Ishikawa (cell line): ENCODE measurements at regions not wholly inside any gene's neighbourhood (a gene's known extent, or its start where the extent isn't known, plus 50 kb on each side); places are given as distances from the start of the nearest gene placed in this dataset.

Experiments
- CEBPB ChIP-seq: IDR thresholded peaks from 2 replicates; pipeline ENCODE4 v1.6.1; 2012
- CREB1 ChIP-seq: IDR thresholded peaks from 2 replicates; pipeline ENCODE4 v1.6.1; 2012; ENCODE audit warnings: low read depth
- EGR1 ChIP-seq: IDR thresholded peaks from 2 replicates; pipeline ENCODE4 v1.6.1; 2012
- EP300 ChIP-seq: IDR thresholded peaks from 2 replicates; pipeline ENCODE4 v1.6.1; 2012; ENCODE audit warnings: borderline replicate concordance
- FOXM1 ChIP-seq: IDR thresholded peaks from 2 replicates; pipeline ENCODE4 v1.6.1; 2012; ENCODE audit warnings: low read depth, borderline replicate concordance
- MAX ChIP-seq: IDR thresholded peaks from 2 replicates; pipeline ENCODE4 v1.6.1; 2012
- NFIC ChIP-seq: IDR thresholded peaks from 2 replicates; pipeline ENCODE4 v1.6.1; 2012
- RAD21 ChIP-seq: IDR thresholded peaks from 2 replicates; pipeline ENCODE4 v1.6.1; 2012; ENCODE audit warnings: low read depth
- REST ChIP-seq: IDR thresholded peaks from 2 replicates; pipeline ENCODE4 v1.6.1; 2012; ENCODE audit warnings: low read depth, mild to moderate bottlenecking
- TAF1 ChIP-seq: IDR thresholded peaks from 2 replicates; pipeline ENCODE4 v1.6.1; 2012; ENCODE audit warnings: low read depth, mild to moderate bottlenecking
- TCF12 ChIP-seq: IDR thresholded peaks from 2 replicates; pipeline ENCODE4 v1.6.1; 2012; ENCODE audit warnings: low read depth
- TEAD4 ChIP-seq: IDR thresholded peaks from 2 replicates; pipeline ENCODE4 v1.6.1; 2012
- YY1 ChIP-seq: IDR thresholded peaks from 2 replicates; pipeline ENCODE4 v1.6.1; 2012; ENCODE audit warnings: low read depth
- ZBTB7A ChIP-seq: IDR thresholded peaks from 2 replicates; pipeline ENCODE4 v1.6.1; 2012; ENCODE audit warnings: low read depth
- TF ChIP-seq, protein P1 (sequence below): IDR thresholded peaks from 2 replicates; pipeline ENCODE4 v1.6.1; 2012

DNA sequence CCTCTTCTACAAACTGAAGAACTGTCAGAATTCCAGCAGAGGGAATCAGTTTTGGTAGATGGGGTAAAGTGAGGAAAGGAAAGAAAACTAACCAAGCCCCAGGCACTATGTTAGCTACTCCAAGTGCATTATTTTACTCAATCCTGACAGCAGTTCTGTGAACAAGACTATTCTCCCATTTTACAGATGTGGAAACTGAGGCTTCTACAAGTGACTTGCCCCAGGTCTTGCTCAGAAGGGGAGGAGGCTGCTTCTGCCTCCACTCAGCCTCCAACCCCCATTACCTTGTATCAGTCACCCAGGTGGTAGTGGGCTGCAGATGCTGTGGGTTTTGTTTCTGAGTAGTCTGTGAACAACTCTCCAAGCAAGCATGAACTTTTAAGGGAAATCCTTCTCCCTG is 315.2 kb upstream of the MAF start:
- TF ChIP-seq TAF1 (no peak), ZBTB7A (no peak), YY1 (no peak), CREB1 (no peak), EP300 (no peak), REST (no peak), TEAD4 (no peak), RAD21 (no peak), FOXM1 (no peak), TCF12 (no peak), MAX (no peak)

DNA sequence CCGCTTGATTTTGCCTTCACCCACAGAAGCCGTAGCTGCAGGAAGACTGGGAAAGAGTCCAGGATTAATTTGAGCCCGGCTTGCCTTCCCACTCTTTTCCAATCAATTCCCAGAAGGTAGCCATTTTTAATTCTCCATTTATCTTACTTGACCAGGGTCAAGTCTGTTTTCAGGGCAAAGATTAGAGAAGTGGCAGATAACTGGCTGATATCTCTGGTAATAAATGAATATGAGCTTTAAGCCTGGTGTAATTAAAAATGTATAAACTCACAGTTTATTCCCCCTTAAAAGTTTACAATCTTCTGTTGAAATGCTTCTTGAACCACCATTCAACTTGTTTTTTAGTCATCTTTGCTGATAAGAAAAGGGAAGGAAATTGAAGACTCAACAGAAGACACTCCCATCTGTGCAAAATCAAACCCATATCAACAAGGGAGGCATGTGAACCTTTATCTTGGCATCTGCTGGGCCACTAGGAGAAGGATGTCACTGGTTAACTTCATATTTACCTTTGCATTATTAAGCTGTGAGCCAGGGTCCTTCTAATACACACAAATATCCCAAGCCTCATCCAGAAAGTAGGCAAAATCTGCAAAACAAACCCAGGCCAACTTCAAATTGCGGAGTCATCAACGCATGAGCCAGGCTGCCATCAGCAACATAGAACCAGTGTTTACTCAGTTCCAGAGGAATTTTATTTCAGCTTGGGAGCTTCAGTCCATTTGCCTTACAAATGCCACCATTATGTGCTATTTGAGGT is 314.6 kb upstream of the MAF start:
- no peak for TF ChIP-seq YY1
- TF ChIP-seq EP300, result no peak
- TF ChIP-seq CEBPB, result no peak
- TF ChIP-seq NFIC, result no peak
- TF ChIP-seq, protein P1, sequence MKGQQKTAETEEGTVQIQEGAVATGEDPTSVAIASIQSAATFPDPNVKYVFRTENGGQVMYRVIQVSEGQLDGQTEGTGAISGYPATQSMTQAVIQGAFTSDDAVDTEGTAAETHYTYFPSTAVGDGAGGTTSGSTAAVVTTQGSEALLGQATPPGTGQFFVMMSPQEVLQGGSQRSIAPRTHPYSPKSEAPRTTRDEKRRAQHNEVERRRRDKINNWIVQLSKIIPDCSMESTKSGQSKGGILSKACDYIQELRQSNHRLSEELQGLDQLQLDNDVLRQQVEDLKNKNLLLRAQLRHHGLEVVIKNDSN, result no peak
- no peak for TF ChIP-seq ZBTB7A
- TF ChIP-seq EGR1, result no peak
- TF ChIP-seq TEAD4, result no peak
- no peak for TF ChIP-seq FOXM1
- no peak for TF ChIP-seq TCF12
- no peak for TF ChIP-seq REST
- no peak for TF ChIP-seq CREB1
- TF ChIP-seq RAD21, result no peak

DNA sequence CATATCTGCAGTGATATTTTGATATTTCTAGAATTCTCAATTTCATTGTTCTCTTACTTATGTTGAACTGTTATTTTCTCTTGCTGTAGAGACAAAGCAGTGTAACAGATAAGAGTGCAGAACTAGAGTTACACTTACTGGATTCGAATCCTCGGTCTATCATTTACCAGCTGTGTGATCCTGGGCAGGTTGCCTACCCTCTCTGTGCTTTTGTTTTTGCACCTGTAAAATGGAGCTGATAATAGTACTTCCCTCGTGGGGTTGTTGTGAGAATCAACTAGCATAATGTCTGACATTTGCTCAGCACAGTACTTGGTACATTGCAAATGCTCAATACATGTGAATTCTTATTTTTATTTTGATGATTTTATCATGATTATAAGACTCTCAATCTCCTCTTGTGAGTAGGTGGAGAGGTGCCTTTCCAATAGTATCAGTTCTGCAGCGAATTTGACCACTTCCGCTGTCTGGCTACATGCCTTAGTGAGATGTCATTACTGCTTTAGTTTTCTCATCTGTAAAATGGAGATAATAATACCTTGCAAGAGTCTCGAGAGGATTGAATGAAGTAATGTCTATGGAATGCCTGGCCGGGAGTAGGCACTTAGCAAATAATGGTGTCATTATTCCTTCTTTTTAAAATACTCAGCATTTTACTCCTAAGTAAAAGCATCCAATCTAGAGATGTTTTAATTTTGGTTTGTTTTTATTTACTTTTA is 312.2 kb upstream of the MAF start:
- TF ChIP-seq EGR1 (no peak), CREB1 (no peak)

DNA sequence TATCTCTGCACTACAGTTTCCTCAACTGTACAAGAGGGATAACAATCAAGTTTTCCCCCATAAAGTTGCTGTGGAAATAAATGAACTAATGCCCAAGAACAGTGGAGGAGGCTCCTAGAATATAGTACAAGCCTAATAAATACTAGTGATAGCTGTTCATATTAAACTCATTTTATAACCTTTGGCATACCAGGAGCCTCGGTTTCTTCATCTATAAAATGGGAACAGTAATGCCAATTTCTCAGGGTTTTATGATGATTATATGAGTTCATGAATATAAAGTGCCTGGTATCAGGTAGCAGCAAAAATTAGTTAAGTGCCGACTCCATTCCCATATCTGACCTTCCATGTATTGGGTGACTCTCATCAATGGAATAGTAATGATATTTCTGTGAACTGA is 311.1 kb upstream of the MAF start:
- TF ChIP-seq RAD21 (no peak), EGR1 (no peak), TAF1 (no peak), FOXM1 (no peak), CEBPB (no peak), CREB1 (no peak), MAX (no peak), TEAD4 (no peak), REST (no peak), ZBTB7A (no peak), YY1 (no peak), TCF12 (no peak)
- TF ChIP-seq, protein P1, result no peak
